Peyer's patch (tissue), 4 donors: ENCODE measurements at regions not wholly inside any gene's neighbourhood (a gene's known extent, or its start where the extent isn't known, plus 50 kb on each side); places are given as distances from the start of the nearest gene placed in this dataset.
"Not testable (repeated sequence)": the region's sequence is repeated elsewhere in the genome, so short reads cannot be mapped to it uniquely, and the experiment has no call there.

ENCODE experiments used
- DNase-seq, 3 donors: peaks; one replicate each; pipeline ENCODE4 v3.0.0-alpha.2; 2017 to 2019
- H3K27ac ChIP-seq, 4 donors: fragments of 200-600 bp; sonication (generic); one replicate each; pipeline ENCODE4 v1.5.1; 2016 to 2019
- H3K27me3 ChIP-seq, 2 donors: fragments of 200-600 bp; sonication (generic); one replicate each; pipeline ENCODE4 v1.5.1; 2019
- H3K36me3 ChIP-seq, 3 donors: fragments of 200-600 bp; sonication (generic); one replicate each; pipeline ENCODE4 v1.5.1; 2016 to 2019
- H3K4me1 ChIP-seq, 4 donors: fragments of 200-600 bp; sonication (generic); one replicate each; pipeline ENCODE4 v1.5.1; 2016 to 2019
- H3K4me3 ChIP-seq, 4 donors: fragments of 200-600 bp; sonication (generic); 1 replicate in 3 of 4; 2 replicates in 1 of 4; pipeline ENCODE4 v1.5.1; 2016 to 2019; ENCODE audit warnings: mild to moderate bottlenecking in 1 of 4
- H3K9me3 ChIP-seq, 4 donors: fragments of 200-600 bp; sonication (generic); one replicate each; pipeline ENCODE4 v1.5.1; 2016 to 2019; ENCODE audit warnings: mild to moderate bottlenecking in 1 of 4
- POLR2A ChIP-seq, 2 donors: fragments of 450-650 bp; IDR thresholded peaks; one replicate each; pipeline ENCODE4 v1.5.1; 2017; ENCODE audit warnings: antibody characterized with exemption in 2 of 2, mild to moderate bottlenecking in 2 of 2, moderate library complexity in 2 of 2
- TF ChIP-seq, protein P1 (sequence below), 6 experiments: fragments of 450-650 bp in 4 of 6; fragments of 200-600 bp in 2 of 6; sonication (generic) in 1 of 6; IDR thresholded peaks; one replicate each; pipeline ENCODE4 v1.5.1; 2017 to 2019; ENCODE audit warnings: antibody characterized with exemption in 6 of 6, mild to moderate bottlenecking in 3 of 6, moderate library complexity in 1 of 6

DNA sequence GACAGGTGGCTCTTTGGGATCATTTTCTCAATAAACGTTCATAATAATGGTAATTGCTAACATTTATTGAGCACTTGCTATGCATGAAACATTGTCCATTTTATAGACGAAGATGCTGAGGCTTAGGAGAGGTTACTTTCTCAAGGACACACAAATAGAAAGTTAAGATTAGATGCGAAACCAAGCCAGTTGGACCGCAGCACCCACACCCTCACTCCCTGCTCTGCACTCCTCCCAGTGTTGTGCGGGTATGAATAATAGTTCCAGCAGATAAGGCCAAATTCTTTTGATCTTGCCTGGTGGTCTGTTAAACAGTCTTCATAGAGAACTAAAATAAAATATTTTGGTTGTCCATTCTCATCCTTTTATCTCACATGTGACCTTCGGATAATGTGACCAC, 85.0 kb upstream of the BEND4 start:
- no peaks in the 10 kb centered on the region for H3K27me3 ChIP-seq
- no peak overlapping the region for H3K27ac ChIP-seq
- TF ChIP-seq POLR2A (IDR thresholded peaks at IDR 0.05): no peak
- TF ChIP-seq, protein P1, sequence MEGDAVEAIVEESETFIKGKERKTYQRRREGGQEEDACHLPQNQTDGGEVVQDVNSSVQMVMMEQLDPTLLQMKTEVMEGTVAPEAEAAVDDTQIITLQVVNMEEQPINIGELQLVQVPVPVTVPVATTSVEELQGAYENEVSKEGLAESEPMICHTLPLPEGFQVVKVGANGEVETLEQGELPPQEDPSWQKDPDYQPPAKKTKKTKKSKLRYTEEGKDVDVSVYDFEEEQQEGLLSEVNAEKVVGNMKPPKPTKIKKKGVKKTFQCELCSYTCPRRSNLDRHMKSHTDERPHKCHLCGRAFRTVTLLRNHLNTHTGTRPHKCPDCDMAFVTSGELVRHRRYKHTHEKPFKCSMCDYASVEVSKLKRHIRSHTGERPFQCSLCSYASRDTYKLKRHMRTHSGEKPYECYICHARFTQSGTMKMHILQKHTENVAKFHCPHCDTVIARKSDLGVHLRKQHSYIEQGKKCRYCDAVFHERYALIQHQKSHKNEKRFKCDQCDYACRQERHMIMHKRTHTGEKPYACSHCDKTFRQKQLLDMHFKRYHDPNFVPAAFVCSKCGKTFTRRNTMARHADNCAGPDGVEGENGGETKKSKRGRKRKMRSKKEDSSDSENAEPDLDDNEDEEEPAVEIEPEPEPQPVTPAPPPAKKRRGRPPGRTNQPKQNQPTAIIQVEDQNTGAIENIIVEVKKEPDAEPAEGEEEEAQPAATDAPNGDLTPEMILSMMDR (IDR thresholded peaks at IDR 0.05): no peak
- no peaks in the 10 kb centered on the region for H3K36me3 ChIP-seq
- no peaks in the 10 kb centered on the region for H3K9me3 ChIP-seq
- H3K4me1 ChIP-seq: no peaks in the 10 kb centered on the region
- no peak for DNase-seq
- no peak overlapping the region for H3K4me3 ChIP-seq

DNA sequence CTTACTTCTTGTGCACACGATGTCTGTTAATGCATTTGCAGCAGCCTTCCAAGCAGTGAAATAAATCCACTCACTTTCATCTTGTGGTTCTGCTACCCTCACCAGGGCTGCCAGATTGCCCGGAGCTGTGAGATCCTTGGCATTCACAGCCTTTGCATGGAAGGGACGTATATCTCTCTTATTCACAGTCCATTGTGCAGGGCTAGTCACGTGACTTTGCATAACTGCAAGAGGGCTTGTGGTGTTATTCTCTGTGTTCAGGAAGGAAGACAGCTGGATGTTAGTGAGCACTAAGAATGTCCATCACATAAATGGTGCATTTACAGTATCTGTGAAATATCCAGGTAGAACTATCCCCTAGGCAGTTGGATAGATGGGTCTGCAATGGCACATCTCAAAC, 96.5 kb upstream of the BEND4 start:
- Histone ChIP-seq H3K27ac (no peak overlapping the region), H3K27me3 (no peaks in the 10 kb centered on the region), H3K4me1 (no peaks in the 10 kb centered on the region), H3K9me3 (no peaks in the 10 kb centered on the region), H3K4me3 (no peak overlapping the region), H3K36me3 (no peaks in the 10 kb centered on the region)
- TF ChIP-seq, protein P1 (IDR thresholded peaks at IDR 0.05): no peak
- TF ChIP-seq POLR2A (IDR thresholded peaks at IDR 0.05): no peak
- no peak for DNase-seq

DNA sequence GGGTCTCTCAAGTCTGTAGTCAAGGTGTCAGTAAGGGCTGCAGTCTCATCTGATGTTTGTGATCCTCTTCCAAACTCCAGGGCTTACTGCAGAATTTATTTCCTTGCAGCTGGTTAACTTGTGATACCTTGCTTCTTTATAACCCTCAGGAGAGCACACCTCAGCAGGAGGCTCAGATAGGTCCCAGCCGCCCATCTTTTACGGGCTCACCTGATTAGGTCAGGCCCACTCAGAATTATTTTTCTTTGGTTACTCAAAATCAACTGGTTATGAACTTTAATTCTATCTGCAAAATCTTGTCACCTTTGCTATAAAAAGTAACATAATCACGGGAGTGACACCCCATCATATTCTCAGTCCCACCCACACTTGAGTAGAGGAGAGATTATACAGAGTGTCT, 99.9 kb upstream of the BEND4 start:
- no peaks in the 10 kb centered on the region for H3K27me3 ChIP-seq
- no peak overlapping the region for H3K27ac ChIP-seq
- no peak for DNase-seq
- H3K4me1 ChIP-seq: no peaks in the 10 kb centered on the region
- H3K36me3 ChIP-seq: no peaks in the 10 kb centered on the region
- TF ChIP-seq, protein P1 (IDR thresholded peaks at IDR 0.05): no peak
- no peak for TF ChIP-seq POLR2A (IDR thresholded peaks at IDR 0.05)
- no peaks in the 10 kb centered on the region for H3K9me3 ChIP-seq
- H3K4me3 ChIP-seq: no peak overlapping the region

DNA sequence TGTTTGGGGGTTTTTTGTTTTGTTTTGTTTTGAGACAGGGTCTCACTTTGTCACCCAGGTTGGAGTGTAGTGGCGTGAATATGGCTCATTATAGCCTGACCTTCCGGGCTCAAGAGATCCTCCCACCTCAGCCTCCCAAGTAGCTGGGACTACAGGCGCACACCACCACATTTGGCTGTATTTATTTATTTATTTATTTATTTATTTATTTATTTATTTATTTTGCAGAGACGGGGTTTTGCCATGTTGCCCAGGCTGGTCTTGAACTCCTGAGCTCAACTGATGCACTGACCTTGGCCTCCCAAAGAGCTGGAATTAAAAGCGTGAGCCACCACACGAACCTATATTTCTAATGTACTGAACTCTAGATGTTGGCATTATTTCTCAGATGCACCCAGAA, 105.2 kb upstream of the BEND4 start:
- H3K36me3 ChIP-seq, DNase-seq, H3K27ac ChIP-seq: not testable (repeated sequence)

DNA sequence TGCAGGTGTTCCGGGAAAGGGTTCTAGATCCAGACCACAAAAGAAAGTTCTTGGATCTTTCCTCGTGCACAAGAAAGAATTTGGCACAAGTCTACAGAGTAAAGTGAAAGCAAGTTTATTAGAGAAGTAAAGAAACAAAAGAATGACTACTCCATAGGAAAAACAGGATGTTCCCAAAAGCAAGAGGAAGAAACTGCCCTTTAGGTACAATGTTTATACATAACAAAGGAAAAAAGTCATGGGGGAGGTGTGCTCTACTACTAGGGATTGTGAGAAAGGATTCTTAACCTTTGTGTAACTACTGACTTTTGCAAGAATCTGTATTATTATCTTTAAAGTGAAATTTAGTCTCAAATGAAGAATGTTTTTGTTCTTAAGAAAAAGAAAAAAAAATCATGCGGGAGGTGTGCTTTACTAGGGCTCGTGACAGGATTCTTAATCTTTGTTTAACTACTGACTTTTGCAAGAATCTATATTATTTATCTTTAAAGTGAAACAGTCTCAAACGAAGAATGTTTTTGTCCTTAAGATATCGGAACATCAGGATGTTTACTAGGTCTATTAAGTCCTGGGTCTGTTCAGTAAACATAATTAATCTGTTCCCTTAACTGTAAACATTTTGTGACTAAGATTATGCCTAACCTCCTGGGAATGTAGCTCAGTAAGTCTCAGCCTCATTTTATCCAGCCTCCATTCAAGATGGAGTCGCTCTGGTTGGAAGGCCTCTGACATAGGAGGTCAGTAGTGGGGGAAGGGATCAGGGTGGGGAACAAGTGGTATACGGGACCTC, 110.4 kb upstream of the BEND4 start:
- H3K4me1 ChIP-seq: no peaks in the 10 kb centered on the region
- H3K9me3 ChIP-seq: no peaks in the 10 kb centered on the region
- TF ChIP-seq, protein P1 (IDR thresholded peaks at IDR 0.05): no peak
- TF ChIP-seq POLR2A (IDR thresholded peaks at IDR 0.05): no peak
- no peaks in the 10 kb centered on the region for H3K36me3 ChIP-seq
- no peak overlapping the region for H3K27ac ChIP-seq
- DNase-seq: no peak
- H3K27me3 ChIP-seq: no peaks in the 10 kb centered on the region
- no peak overlapping the region for H3K4me3 ChIP-seq

More for the DNA sequence above, 105.2 kb upstream of the BEND4 start:
- H3K4me1 ChIP-seq, H3K4me3 ChIP-seq, H3K27me3 ChIP-seq, H3K9me3 ChIP-seq: not testable (repeated sequence)

DNA sequence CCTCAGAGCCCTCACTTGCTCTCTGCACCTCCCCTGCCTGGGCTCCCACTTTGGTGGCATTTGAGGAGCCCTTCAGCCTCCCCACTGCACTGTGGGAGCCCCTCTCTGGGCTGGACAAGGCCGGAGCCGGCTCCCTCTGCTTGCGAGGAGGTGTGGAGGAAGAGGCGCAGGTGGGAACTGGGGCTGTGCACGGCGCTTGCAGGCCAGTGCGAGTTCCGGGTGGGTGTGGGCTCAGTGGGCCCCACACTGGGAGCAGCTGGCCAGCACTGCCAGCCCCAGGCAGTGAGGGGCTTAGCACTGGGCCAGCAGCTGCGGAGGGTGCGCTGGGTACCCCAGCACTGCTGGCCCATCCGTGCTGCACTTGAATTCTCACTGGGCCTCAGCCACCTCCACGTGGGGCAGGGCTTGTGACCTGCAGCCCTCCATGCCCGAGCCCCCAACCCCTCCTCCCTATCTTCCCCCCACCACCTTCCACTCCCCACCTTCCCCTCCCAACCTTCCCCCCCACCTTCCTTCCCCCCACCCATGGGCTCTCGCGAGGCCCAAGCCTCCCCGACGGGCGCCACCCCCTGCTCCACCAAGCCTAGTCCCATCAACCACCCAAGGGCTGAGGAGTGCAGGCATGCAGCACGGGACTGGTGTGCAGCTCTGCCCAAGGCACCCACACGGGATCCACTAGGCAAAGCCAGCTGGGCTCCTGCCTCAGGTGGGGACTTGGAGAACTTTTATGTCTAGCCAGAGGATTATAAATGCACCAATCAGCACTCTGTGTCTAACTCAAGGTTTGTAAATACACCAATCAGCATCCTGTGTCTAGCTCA, 113.5 kb upstream of the BEND4 start:
- H3K4me3 ChIP-seq: no peak overlapping the region
- no peaks in the 10 kb centered on the region for H3K4me1 ChIP-seq
- no peaks in the 10 kb centered on the region for H3K27me3 ChIP-seq
- DNase-seq: no peak
- H3K27ac ChIP-seq: no peak overlapping the region
- TF ChIP-seq, protein P1 (IDR thresholded peaks at IDR 0.05): no peak
- no peak for TF ChIP-seq POLR2A (IDR thresholded peaks at IDR 0.05)
- H3K9me3 ChIP-seq: no peaks in the 10 kb centered on the region
- no peaks in the 10 kb centered on the region for H3K36me3 ChIP-seq
